Smooth muscle cell (in vitro differentiated cells): ENCODE measurements at regions not wholly inside any gene's neighbourhood (a gene's known extent, or its start where the extent isn't known, plus 50 kb on each side); places are given as distances from the start of the nearest gene placed in this dataset.

Experiments used
- DNase-seq: peaks from one replicate; lab custom pipeline; 2025; ENCODE audit not compliant: unreplicated experiment; lab: John Stamatoyannopoulos, UW
- H2AFZ ChIP-seq: fragments of 200-600 bp; sonication (generic); 2 replicates; pipeline ENCODE4 v1.6.0; 2016; ENCODE audit warnings: antibody characterized with exemption, low read depth, mild to moderate bottlenecking
- H3F3A ChIP-seq: fragments of 200-600 bp; sonication (generic); 2 replicates; pipeline ENCODE4 v1.6.0; 2017; ENCODE audit warnings: antibody characterized with exemption, low read depth
- H3K27ac ChIP-seq: fragments of 200-600 bp; sonication (generic); 2 replicates; pipeline ENCODE4 v1.5.1; 2016; ENCODE audit warnings: low read depth, mild to moderate bottlenecking
- H3K27me3 ChIP-seq: fragments of 200-600 bp; sonication (generic); 2 replicates; pipeline ENCODE4 v1.6.1; 2016; ENCODE audit warnings: low read depth, mild to moderate bottlenecking
- H3K36me3 ChIP-seq: fragments of 200-600 bp; sonication (generic); 2 replicates; pipeline ENCODE4 v1.5.1; 2016; ENCODE audit warnings: low read depth
- H3K4me1 ChIP-seq: fragments of 200-600 bp; sonication (generic); 2 replicates; pipeline ENCODE4 v1.5.1; 2016; ENCODE audit warnings: low read depth
- H3K4me2 ChIP-seq: fragments of 200-600 bp; sonication (generic); 2 replicates; pipeline ENCODE4 v1.6.0; 2016; ENCODE audit warnings: mild to moderate bottlenecking
- H3K4me3 ChIP-seq: fragments of 200-600 bp; sonication (generic); 2 replicates; pipeline ENCODE4 v1.5.1; 2016; ENCODE audit warnings: mild to moderate bottlenecking
- H3K79me2 ChIP-seq: fragments of 200-600 bp; sonication (generic); 2 replicates; pipeline ENCODE4 v1.6.0; 2016; ENCODE audit warnings: low read depth, mild to moderate bottlenecking
- H3K9ac ChIP-seq: fragments of 200-600 bp; sonication (generic); 2 replicates; pipeline ENCODE4 v1.6.0; 2016; ENCODE audit warnings: low read depth
- H3K9me3 ChIP-seq: fragments of 200-600 bp; sonication (generic); replicated peaks from 2 replicates; pipeline ENCODE4 v1.5.1; 2016; ENCODE audit warnings: low read depth
- H4K20me1 ChIP-seq: fragments of 200-600 bp; sonication (generic); 2 replicates; pipeline ENCODE4 v1.6.0; 2016; ENCODE audit warnings: low read depth
- whole genome bisulfite sequencing: methylation state at CpG from one replicate; pipeline ENCODE4 v1.1.7; 2016; ENCODE audit warnings: low lambda C conversion rate; 5-methylcytosine and 5-hydroxymethylcytosine counted together
- TF ChIP-seq, protein P1 (sequence below): fragments of 200-600 bp; sonication (generic); IDR thresholded peaks from 2 replicates; pipeline ENCODE4 v1.5.1; 2017; ENCODE audit warnings: borderline replicate concordance, mild to moderate bottlenecking, antibody characterized with exemption; ENCODE audit not compliant: insufficient read depth, poor library complexity, severe bottlenecking

DNA sequence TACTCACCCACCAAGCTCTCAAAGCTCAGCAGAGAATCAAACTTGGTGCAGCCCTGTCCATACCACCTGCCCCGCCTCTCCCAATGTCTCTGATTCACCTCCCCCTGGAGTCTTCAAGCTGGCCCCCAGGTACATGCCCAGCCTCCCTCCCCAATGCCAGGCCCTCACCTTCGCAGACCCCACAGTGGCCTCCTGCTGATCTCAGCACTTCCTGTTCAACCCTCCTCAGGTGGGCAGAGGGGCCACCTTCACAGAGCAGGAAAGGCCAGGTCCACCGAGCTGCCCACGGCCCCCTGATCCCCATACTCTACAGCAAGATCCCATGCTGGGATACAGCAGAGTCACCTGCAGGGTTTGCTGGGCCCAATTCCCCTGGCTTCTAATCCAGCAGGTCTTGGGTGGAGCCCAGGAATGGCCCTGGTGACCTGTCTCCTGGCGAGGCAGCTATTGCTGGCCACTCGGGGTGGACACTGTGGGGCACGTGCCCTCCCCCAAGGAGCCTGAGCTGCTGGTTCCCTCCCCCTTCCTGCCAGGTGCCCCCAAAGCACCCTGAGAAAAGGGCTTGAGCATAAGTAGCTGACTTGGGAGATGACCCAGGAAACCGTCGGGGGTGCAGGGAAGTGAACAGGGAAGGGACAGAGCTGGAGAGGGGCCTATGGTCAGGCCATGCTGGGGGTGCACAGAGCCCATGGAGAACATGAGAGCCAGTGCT is 150.7 kb downstream of the BRD1 start:
- Histone ChIP-seq H3K4me3 (no peak overlapping the region), H4K20me1 (no peaks in the 10 kb centered on the region), H3F3A (no peaks in the 10 kb centered on the region), H3K79me2 (no peaks in the 10 kb centered on the region), H3K9ac (no peak overlapping the region), H3K36me3 (no peaks in the 10 kb centered on the region), H3K27me3 (peaks cover 54% of the 10 kb centered on the region), H3K4me1 (no peaks in the 10 kb centered on the region), H3K4me2 (no peak overlapping the region), H2AFZ (no peak overlapping the region), H3K27ac (no peak overlapping the region), H3K9me3 (no peaks in the 10 kb centered on the region)
- TF ChIP-seq, protein P1, sequence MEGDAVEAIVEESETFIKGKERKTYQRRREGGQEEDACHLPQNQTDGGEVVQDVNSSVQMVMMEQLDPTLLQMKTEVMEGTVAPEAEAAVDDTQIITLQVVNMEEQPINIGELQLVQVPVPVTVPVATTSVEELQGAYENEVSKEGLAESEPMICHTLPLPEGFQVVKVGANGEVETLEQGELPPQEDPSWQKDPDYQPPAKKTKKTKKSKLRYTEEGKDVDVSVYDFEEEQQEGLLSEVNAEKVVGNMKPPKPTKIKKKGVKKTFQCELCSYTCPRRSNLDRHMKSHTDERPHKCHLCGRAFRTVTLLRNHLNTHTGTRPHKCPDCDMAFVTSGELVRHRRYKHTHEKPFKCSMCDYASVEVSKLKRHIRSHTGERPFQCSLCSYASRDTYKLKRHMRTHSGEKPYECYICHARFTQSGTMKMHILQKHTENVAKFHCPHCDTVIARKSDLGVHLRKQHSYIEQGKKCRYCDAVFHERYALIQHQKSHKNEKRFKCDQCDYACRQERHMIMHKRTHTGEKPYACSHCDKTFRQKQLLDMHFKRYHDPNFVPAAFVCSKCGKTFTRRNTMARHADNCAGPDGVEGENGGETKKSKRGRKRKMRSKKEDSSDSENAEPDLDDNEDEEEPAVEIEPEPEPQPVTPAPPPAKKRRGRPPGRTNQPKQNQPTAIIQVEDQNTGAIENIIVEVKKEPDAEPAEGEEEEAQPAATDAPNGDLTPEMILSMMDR: no peak
- 76% methylated on average over 9 of the region's 9 CpGs for WGBS
- DNase-seq: no peak

DNA sequence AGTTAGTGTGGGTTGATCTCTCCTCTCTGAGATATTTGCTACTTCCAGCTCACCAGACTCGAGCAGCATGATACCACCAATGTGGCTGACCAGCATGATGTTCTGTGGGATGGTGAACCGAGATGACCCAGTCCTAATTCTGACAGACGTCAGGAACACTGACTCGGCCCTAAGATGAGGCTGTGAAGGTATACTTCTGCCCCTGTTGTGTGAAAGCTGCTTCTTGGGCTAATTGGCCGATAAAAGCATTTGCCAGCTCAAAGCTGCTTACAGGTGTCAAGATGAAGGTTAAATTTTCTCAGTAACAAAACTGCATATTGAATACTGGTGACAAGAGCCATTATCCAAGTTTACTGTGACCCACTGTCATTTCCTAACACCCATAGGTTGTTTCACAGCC is 151.4 kb downstream of the BRD1 start:
- H3K27me3 ChIP-seq: peaks cover 61% of the 10 kb centered on the region
- no peaks in the 10 kb centered on the region for H3F3A ChIP-seq
- no peaks in the 10 kb centered on the region for H4K20me1 ChIP-seq
- H3K79me2 ChIP-seq: no peaks in the 10 kb centered on the region
- no peaks in the 10 kb centered on the region for H3K36me3 ChIP-seq
- H3K4me3 ChIP-seq: no peak overlapping the region
- no peak overlapping the region for H3K9ac ChIP-seq
- H3K9me3 ChIP-seq: no peaks in the 10 kb centered on the region
- H3K4me2 ChIP-seq: no peak overlapping the region
- H2AFZ ChIP-seq: no peak overlapping the region
- H3K4me1 ChIP-seq: peaks cover 5% of the 10 kb centered on the region
- no peak for DNase-seq
- TF ChIP-seq, protein P1: no peak
- WGBS: 83% methylated on average over 5 of the region's 5 CpGs
- H3K27ac ChIP-seq: no peak overlapping the region

DNA sequence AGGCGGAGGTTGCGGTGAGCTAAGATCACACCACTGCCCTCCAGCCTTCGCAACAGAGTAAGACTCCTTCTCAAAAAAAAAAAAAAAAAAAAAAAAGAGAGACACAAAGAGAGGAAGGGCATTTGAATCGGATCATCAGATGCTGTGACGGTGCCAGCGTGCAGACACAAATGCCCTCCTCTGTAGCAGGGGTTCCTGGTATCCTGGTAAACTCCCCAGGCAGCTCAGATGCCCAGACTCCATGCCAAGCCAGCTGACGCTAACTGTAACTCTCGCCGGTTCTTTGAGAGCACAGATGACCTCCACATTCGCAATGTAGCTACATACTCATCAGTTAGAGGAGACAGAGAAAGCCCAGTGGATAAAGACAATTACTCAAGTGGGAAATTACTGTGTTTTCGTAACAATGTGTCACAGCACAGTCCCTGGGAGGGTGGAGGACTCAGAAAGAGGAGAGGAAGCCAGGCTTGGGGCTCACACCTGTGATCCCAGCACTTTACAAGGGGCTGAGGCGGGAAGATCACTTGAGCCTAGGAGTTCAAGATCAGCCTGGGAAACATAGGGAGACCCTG is 153.1 kb downstream of the BRD1 start:
- no peaks in the 10 kb centered on the region for H4K20me1 ChIP-seq
- peaks cover 8% of the 10 kb centered on the region for H3K4me1 ChIP-seq
- 86% methylated on average over 9 of the region's 12 CpGs for WGBS
- peaks cover 69% of the 10 kb centered on the region for H3K27me3 ChIP-seq
- no peak overlapping the region for H2AFZ ChIP-seq
- no peak overlapping the region for H3K27ac ChIP-seq
- no peaks in the 10 kb centered on the region for H3K79me2 ChIP-seq
- no peaks in the 10 kb centered on the region for H3K9me3 ChIP-seq
- no peak overlapping the region for H3K4me2 ChIP-seq
- no peaks in the 10 kb centered on the region for H3F3A ChIP-seq
- H3K36me3 ChIP-seq: no peaks in the 10 kb centered on the region
- DNase-seq: no peak
- no peak overlapping the region for H3K9ac ChIP-seq
- no peak overlapping the region for H3K4me3 ChIP-seq
- TF ChIP-seq, protein P1: no peak

DNA sequence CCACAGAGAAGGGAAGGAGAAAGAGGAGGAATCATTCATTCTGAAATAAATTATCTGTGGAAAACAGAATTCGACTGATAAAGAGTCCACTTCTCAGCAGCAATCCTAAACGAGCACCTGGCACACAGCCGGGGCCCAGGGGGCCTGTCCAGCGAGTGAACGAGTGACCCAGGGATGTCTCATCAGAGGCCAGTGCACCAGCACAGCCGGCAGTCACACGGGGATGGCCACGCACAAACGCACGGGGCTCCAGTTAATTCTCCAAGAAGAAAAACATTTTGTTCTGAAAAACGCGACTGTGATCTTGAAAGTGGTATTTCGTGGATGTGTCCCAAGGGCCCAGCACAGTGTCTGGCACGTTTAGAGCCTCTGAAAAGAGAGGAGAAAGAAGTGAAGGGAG is 154.6 kb downstream of the BRD1 start:
- 58% methylated on average over 14 of the region's 14 CpGs for WGBS
- Histone ChIP-seq H3F3A (no peaks in the 10 kb centered on the region), H3K27me3 (peaks cover 66% of the 10 kb centered on the region), H3K27ac (no peak overlapping the region), H3K9me3 (no peaks in the 10 kb centered on the region), H3K4me2 (no peak overlapping the region), H3K9ac (no peak overlapping the region), H3K36me3 (no peaks in the 10 kb centered on the region), H3K79me2 (no peaks in the 10 kb centered on the region), H2AFZ (no peak overlapping the region), H4K20me1 (no peaks in the 10 kb centered on the region), H3K4me3 (no peak overlapping the region), H3K4me1 (peaks cover 8% of the 10 kb centered on the region)
- TF ChIP-seq, protein P1: no peak
- DNase-seq: no peak
